Breast epithelium (tissue), 3 donors: ENCODE measurements at regions not wholly inside any gene's neighbourhood (a gene's known extent, or its start where the extent isn't known, plus 50 kb on each side); places are given as distances from the start of the nearest gene placed in this dataset.

Experiments used
- POLR2A ChIP-seq: fragments of 450-650 bp; IDR thresholded peaks from one replicate; pipeline ENCODE4 v1.6.1; 2016; ENCODE audit warnings: antibody characterized with exemption, mild to moderate bottlenecking, moderate library complexity
- POLR2AphosphoS5 ChIP-seq, 3 donors: sonication (generic); formaldehyde crosslinking; IDR thresholded peaks; one replicate each; pipeline ENCODE4 v1.6.1; 2017; ENCODE audit warnings: antibody characterized with exemption in 3 of 3
- TF ChIP-seq, protein P1 (sequence below), 3 donors: fragments of 450-650 bp; IDR thresholded peaks; one replicate each; pipeline ENCODE4 v1.5.1; 2016 to 2017; ENCODE audit warnings: antibody characterized with exemption in 3 of 3, mild to moderate bottlenecking in 3 of 3, moderate library complexity in 3 of 3

- TF ChIP-seq, protein P1, sequence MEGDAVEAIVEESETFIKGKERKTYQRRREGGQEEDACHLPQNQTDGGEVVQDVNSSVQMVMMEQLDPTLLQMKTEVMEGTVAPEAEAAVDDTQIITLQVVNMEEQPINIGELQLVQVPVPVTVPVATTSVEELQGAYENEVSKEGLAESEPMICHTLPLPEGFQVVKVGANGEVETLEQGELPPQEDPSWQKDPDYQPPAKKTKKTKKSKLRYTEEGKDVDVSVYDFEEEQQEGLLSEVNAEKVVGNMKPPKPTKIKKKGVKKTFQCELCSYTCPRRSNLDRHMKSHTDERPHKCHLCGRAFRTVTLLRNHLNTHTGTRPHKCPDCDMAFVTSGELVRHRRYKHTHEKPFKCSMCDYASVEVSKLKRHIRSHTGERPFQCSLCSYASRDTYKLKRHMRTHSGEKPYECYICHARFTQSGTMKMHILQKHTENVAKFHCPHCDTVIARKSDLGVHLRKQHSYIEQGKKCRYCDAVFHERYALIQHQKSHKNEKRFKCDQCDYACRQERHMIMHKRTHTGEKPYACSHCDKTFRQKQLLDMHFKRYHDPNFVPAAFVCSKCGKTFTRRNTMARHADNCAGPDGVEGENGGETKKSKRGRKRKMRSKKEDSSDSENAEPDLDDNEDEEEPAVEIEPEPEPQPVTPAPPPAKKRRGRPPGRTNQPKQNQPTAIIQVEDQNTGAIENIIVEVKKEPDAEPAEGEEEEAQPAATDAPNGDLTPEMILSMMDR (IDR thresholded peaks at IDR 0.05) = no peak
- TF ChIP-seq POLR2A (no peak), POLR2AphosphoS5 (IDR thresholded peaks at IDR 0.05) (no peak)
These were observed 294.6 kb downstream of the TMEM114 start for GRCh38 chr16:8295513-8296237.
